ENCODE measurements at regions not wholly inside any gene's neighbourhood (a gene's known extent, or its start where the extent isn't known, plus 50 kb on each side); places are given as distances from the start of the nearest gene placed in this dataset.

DNA sequence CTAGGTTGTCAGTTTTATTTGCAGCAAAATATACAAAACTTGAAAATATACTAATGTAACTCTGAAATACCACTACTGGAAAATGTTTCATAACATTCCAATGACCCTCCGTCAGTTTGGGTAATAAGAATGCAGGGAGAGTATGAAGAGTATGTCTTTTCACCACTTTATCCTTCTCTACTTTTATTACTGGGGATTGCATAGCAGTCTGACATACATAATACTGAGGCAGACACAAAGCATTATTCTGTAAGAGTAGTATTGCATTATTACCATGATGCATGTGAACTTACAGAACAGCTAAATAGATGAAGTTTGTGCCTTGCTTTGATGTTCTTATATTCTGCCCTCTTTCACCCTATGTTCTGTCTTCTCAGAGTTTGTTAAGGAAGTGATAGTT is 151.8 kb upstream of the TPK1 start:
- TF ChIP-seq, protein P1, sequence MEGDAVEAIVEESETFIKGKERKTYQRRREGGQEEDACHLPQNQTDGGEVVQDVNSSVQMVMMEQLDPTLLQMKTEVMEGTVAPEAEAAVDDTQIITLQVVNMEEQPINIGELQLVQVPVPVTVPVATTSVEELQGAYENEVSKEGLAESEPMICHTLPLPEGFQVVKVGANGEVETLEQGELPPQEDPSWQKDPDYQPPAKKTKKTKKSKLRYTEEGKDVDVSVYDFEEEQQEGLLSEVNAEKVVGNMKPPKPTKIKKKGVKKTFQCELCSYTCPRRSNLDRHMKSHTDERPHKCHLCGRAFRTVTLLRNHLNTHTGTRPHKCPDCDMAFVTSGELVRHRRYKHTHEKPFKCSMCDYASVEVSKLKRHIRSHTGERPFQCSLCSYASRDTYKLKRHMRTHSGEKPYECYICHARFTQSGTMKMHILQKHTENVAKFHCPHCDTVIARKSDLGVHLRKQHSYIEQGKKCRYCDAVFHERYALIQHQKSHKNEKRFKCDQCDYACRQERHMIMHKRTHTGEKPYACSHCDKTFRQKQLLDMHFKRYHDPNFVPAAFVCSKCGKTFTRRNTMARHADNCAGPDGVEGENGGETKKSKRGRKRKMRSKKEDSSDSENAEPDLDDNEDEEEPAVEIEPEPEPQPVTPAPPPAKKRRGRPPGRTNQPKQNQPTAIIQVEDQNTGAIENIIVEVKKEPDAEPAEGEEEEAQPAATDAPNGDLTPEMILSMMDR (IDR thresholded peaks at IDR 0.05; ENCODE audit: poor library complexity, severe bottlenecking) = no peak
- TF ChIP-seq EZH2 (IDR thresholded peaks at IDR 0.05; ENCODE audit: borderline replicate concordance, insufficient read depth, low read length, poor library complexity, severe bottlenecking) (no peak), SMC3 (conservative IDR thresholded peaks at IDR 0.05; ENCODE audit: poor library complexity) (no peak), TAF1 (IDR thresholded peaks at IDR 0.05; ENCODE audit: low read depth) (no peak), POLR2AphosphoS5 (IDR thresholded peaks at IDR 0.05) (no peak), MXI1 (conservative IDR thresholded peaks at IDR 0.05; ENCODE audit: poor library complexity, severe bottlenecking) (no peak), EP300 (conservative IDR thresholded peaks at IDR 0.05; ENCODE audit: poor library complexity, severe bottlenecking) (no peak)

Data from neural cell (in vitro differentiated cells).